DOHH2 (cell line): ENCODE measurements at regions not wholly inside any gene's neighbourhood (a gene's known extent, or its start where the extent isn't known, plus 50 kb on each side); places are given as distances from the start of the nearest gene placed in this dataset.

ENCODE experiments used
- H3F3A ChIP-seq: fragments of 200-600 bp; sonication (generic), shearing (Covaris generic); 2 replicates; pipeline ENCODE4 v1.6.0; 2016; ENCODE audit warnings: antibody characterized with exemption, mild to moderate bottlenecking; ENCODE audit not compliant: control insufficient read depth, insufficient read depth
- H3K27ac ChIP-seq: fragments of 200-600 bp; sonication (generic); 2 replicates; pipeline ENCODE4 v1.5.1; 2014; ENCODE audit warnings: low read depth, mild to moderate bottlenecking, low read length, moderate library complexity
- H3K27me3 ChIP-seq: fragments of 200-600 bp; sonication (generic); 2 replicates; pipeline ENCODE4 v1.6.1; 2014; ENCODE audit warnings: mild to moderate bottlenecking, low read length, mixed read lengths; ENCODE audit not compliant: control insufficient read depth
- H3K36me3 ChIP-seq: fragments of 200-600 bp; sonication (generic); 2 replicates; pipeline ENCODE4 v1.6.1; 2014; ENCODE audit warnings: mild to moderate bottlenecking, low read length, moderate library complexity, mixed read lengths; ENCODE audit not compliant: control insufficient read depth
- H3K4me1 ChIP-seq: fragments of 200-600 bp; sonication (generic); 2 replicates; pipeline ENCODE4 v1.6.1; 2014; ENCODE audit warnings: mild to moderate bottlenecking, low read length, mixed read lengths; ENCODE audit not compliant: control insufficient read depth
- H3K4me2 ChIP-seq: fragments of 200-600 bp; sonication (generic); 2 replicates; pipeline ENCODE4 v1.6.0; 2014; ENCODE audit warnings: mild to moderate bottlenecking, low read length, moderate library complexity
- H3K4me3 ChIP-seq: fragments of 200-600 bp; sonication (generic); 2 replicates; pipeline ENCODE4 v1.5.1; 2014; ENCODE audit warnings: mild to moderate bottlenecking, low read length, mixed read lengths
- H3K79me2 ChIP-seq: fragments of 200-600 bp; sonication (generic); 2 replicates; pipeline ENCODE4 v1.6.1; 2014; ENCODE audit warnings: mild to moderate bottlenecking, low read length, mixed read lengths; ENCODE audit not compliant: control insufficient read depth
- H3K9me2 ChIP-seq: fragments of 200-600 bp; sonication (generic); replicated peaks from 2 replicates; pipeline ENCODE4 v1.6.1; 2014; ENCODE audit warnings: mild to moderate bottlenecking, low read length, mixed read lengths; ENCODE audit not compliant: control insufficient read depth
- H3K9me3 ChIP-seq: fragments of 200-600 bp; sonication (generic); 2 replicates; pipeline ENCODE4 v1.6.1; 2014; ENCODE audit warnings: antibody characterized with exemption, low read length, mixed read lengths; ENCODE audit not compliant: control insufficient read depth, insufficient read depth
- H4K20me1 ChIP-seq: fragments of 200-600 bp; sonication (generic); 2 replicates; pipeline ENCODE4 v1.6.0; 2014; ENCODE audit warnings: low read depth, mild to moderate bottlenecking, antibody characterized with exemption, low read length, moderate library complexity; ENCODE audit not compliant: control insufficient read depth, insufficient read depth
- EZH2phosphoT487 ChIP-seq: fragments of 200-600 bp; sonication (generic); IDR thresholded peaks from 2 replicates; pipeline ENCODE4 v1.6.1; 2017; ENCODE audit warnings: borderline replicate concordance, mild to moderate bottlenecking, antibody characterized with exemption, low read length, moderate library complexity, mixed read lengths
- TF ChIP-seq, protein P1 (sequence below): fragments of 200-600 bp; sonication (generic); IDR thresholded peaks from one replicate; pipeline ENCODE4 v1.5.1; 2014; ENCODE audit warnings: antibody characterized with exemption, mild to moderate bottlenecking, low read depth, low read length; ENCODE audit not compliant: poor library complexity, severe bottlenecking

GRCh38 chr6:159095616-159096015 is 50.8 kb upstream of the TAGAP start:
- Histone ChIP-seq H3K79me2 (no peaks in the 10 kb centered on the region), H3K27ac (peak overlapping the region; percentile 96), H3K36me3 (no peaks in the 10 kb centered on the region), H3K4me2 (peak overlapping the region; percentile 80), H4K20me1 (no peaks in the 10 kb centered on the region), H3K9me2 (no peaks in the 10 kb centered on the region), H3K4me3 (peak overlapping the region; percentile 30), H3K4me1 (peaks cover 92% of the 10 kb centered on the region), H3K9me3 (no peaks in the 10 kb centered on the region), H3K27me3 (no peaks in the 10 kb centered on the region), H3F3A (peaks cover 26% of the 10 kb centered on the region)
- no peak for TF ChIP-seq EZH2phosphoT487
- TF ChIP-seq, protein P1, sequence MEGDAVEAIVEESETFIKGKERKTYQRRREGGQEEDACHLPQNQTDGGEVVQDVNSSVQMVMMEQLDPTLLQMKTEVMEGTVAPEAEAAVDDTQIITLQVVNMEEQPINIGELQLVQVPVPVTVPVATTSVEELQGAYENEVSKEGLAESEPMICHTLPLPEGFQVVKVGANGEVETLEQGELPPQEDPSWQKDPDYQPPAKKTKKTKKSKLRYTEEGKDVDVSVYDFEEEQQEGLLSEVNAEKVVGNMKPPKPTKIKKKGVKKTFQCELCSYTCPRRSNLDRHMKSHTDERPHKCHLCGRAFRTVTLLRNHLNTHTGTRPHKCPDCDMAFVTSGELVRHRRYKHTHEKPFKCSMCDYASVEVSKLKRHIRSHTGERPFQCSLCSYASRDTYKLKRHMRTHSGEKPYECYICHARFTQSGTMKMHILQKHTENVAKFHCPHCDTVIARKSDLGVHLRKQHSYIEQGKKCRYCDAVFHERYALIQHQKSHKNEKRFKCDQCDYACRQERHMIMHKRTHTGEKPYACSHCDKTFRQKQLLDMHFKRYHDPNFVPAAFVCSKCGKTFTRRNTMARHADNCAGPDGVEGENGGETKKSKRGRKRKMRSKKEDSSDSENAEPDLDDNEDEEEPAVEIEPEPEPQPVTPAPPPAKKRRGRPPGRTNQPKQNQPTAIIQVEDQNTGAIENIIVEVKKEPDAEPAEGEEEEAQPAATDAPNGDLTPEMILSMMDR: peak; percentile 29

- Histone ChIP-seq H3K4me3 (peak overlapping the region; percentile 30), H3K79me2 (no peaks in the 10 kb centered on the region), H3K36me3 (no peaks in the 10 kb centered on the region), H4K20me1 (no peaks in the 10 kb centered on the region), H3K27me3 (no peaks in the 10 kb centered on the region), H3K4me2 (peak overlapping the region; percentile 80), H3K4me1 (peaks cover 90% of the 10 kb centered on the region), H3K9me3 (no peaks in the 10 kb centered on the region), H3F3A (peaks cover 26% of the 10 kb centered on the region), H3K9me2 (no peaks in the 10 kb centered on the region), H3K27ac (peak overlapping the region; percentile 96)
- no peak for TF ChIP-seq EZH2phosphoT487
- TF ChIP-seq, protein P1: no peak
Observed at GRCh38 chr6:159094444-159095252, 49.9 kb upstream of the TAGAP start.
